ENCODE measurements at regions not wholly inside any gene's neighbourhood (a gene's known extent, or its start where the extent isn't known, plus 50 kb on each side); places are given as distances from the start of the nearest gene placed in this dataset.

GRCh38 chr7:10802526-10802925 lies 171.1 kb upstream of the PHF14 start:
- no peak overlapping the region for H3K4me3 ChIP-seq
- no peak overlapping the region for H3K27ac ChIP-seq (replicated peaks)
- intact Hi-C loops (cut with micrococcal nuclease) = no loop called here
- no peak for DNase-seq
- no peaks in the 10 kb centered on the region for H3K9me3 ChIP-seq (replicated peaks)
- no peaks in the 10 kb centered on the region for H3K27me3 ChIP-seq (ENCODE audit: low read depth)
- no peaks in the 10 kb centered on the region for H3K4me1 ChIP-seq
- H3K36me3 ChIP-seq = no peaks in the 10 kb centered on the region
- TF ChIP-seq CTCF (IDR thresholded peaks at IDR 0.05; ENCODE audit: borderline replicate concordance) = no peak

GRCh38 chr7:10803720-10804119 lies 170.0 kb upstream of the PHF14 start:
- Histone ChIP-seq H3K9me3 (replicated peaks) (no peaks in the 10 kb centered on the region), H3K4me3 (no peak overlapping the region), H3K27me3 (ENCODE audit: low read depth) (no peaks in the 10 kb centered on the region), H3K27ac (replicated peaks) (no peak overlapping the region), H3K4me1 (no peaks in the 10 kb centered on the region), H3K36me3 (no peaks in the 10 kb centered on the region)
- DNase-seq = no peak
- no peak for TF ChIP-seq CTCF (IDR thresholded peaks at IDR 0.05; ENCODE audit: borderline replicate concordance)
- intact Hi-C loops (cut with micrococcal nuclease) = no loop called here

DNA sequence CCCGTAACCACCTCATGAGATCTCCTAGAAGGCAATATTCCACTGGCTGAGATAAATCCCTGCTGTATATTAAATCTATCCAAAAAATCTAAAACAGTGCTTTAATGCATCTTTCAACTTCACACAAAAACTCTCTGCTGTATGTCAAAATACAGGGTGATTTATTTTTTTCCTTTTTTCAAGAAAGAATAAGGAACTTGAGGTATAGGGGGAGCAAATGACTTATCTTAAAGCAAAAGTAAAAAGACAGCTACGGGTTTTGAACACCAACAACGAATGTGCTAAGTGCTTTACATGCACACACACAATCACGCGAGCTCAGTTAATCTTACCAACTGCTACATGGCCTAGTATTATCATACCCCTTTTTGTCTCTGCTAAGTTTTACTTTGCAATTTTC lies 168.9 kb upstream of the PHF14 start:
- no peak for DNase-seq
- Histone ChIP-seq H3K36me3 (no peaks in the 10 kb centered on the region), H3K4me3 (no peak overlapping the region), H3K27ac (replicated peaks) (no peak overlapping the region), H3K4me1 (no peaks in the 10 kb centered on the region), H3K9me3 (replicated peaks) (no peaks in the 10 kb centered on the region), H3K27me3 (ENCODE audit: low read depth) (no peaks in the 10 kb centered on the region)
- intact Hi-C loops (cut with micrococcal nuclease) = no loop called here
- no peak for TF ChIP-seq CTCF (IDR thresholded peaks at IDR 0.05; ENCODE audit: borderline replicate concordance)

DNA sequence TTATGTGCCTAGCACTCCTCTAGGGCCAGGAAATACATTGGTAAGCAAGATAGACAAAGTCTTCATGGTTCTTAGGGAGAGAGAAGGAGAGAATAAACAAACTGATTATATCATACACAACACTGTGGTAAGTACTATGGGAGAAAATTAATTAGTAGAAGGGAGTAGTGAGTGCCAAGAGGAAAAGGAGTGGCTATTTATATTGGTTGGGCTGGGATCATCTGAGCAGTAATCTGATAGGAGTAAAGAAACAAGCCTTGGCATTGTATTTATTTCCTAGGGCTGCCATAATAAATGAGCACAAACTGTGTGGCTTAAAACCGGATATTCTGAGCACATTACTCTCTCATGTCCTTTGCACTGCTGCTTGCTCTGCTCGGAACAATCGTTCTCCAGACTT lies 158.1 kb upstream of the PHF14 start:
- H3K9me3 ChIP-seq (replicated peaks) = no peaks in the 10 kb centered on the region
- no peak for DNase-seq
- H3K27me3 ChIP-seq (ENCODE audit: low read depth) = no peaks in the 10 kb centered on the region
- no peaks in the 10 kb centered on the region for H3K4me1 ChIP-seq
- no peak overlapping the region for H3K27ac ChIP-seq (replicated peaks)
- no peaks in the 10 kb centered on the region for H3K36me3 ChIP-seq
- TF ChIP-seq CTCF (IDR thresholded peaks at IDR 0.05; ENCODE audit: borderline replicate concordance) = no peak
- intact Hi-C loops (cut with micrococcal nuclease) = no loop called here
- no peak overlapping the region for H3K4me3 ChIP-seq

DNA sequence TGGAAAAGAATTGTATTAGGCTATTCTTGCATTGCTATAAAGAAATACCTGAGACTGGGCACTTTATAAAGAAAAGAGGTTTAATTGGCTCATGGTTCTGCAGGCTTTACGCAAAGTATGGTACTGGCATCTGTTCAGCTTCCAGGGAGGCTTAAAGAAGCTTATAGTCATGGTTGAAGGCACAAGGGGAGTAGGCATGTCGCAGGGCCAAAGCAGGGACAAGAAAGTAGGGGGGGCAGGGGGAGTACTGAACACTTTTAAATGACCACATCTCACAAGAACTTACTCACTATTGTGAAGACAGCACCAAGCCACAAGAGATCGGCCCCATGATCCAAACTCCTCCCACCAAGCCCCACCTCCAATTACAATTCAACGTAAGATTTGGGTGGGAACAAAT lies 152.5 kb upstream of the PHF14 start:
- no peak for TF ChIP-seq CTCF (IDR thresholded peaks at IDR 0.05; ENCODE audit: borderline replicate concordance)
- Histone ChIP-seq H3K27me3 (ENCODE audit: low read depth) (no peaks in the 10 kb centered on the region), H3K9me3 (replicated peaks) (no peaks in the 10 kb centered on the region), H3K4me3 (no peak overlapping the region), H3K27ac (replicated peaks) (no peak overlapping the region), H3K4me1 (no peaks in the 10 kb centered on the region), H3K36me3 (no peaks in the 10 kb centered on the region)
- DNase-seq = no peak
- intact Hi-C loops (cut with micrococcal nuclease) = no loop called here

DNA sequence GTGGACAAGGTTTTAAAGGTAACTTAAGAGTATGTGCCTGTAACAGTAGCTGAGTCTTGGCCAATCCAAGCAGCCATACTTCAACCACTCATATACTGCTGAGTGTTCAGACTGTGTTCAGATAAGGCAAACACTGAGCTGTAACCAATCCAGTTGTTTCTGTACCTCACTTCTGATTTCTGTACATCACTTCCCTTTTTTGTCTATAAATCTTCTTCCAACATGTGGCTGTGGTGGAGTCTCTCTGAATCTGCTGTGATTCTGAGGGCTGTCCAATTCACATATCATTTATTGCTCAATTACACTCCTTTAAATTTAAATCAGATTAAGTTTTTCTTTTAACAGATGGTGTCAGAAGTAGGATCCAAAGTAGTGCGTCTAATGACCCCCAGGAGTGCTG lies 149.5 kb upstream of the PHF14 start:
- Histone ChIP-seq H3K9me3 (replicated peaks) (no peaks in the 10 kb centered on the region), H3K4me1 (no peaks in the 10 kb centered on the region), H3K27ac (replicated peaks) (no peak overlapping the region), H3K27me3 (ENCODE audit: low read depth) (no peaks in the 10 kb centered on the region), H3K4me3 (no peak overlapping the region), H3K36me3 (no peaks in the 10 kb centered on the region)
- DNase-seq = no peak
- intact Hi-C loops (cut with micrococcal nuclease) = no loop called here
- TF ChIP-seq CTCF (IDR thresholded peaks at IDR 0.05; ENCODE audit: borderline replicate concordance) = no peak

Measured in left ventricle myocardium inferior (tissue), 1 donor.